Adrenal gland (tissue), 9 donors: ENCODE measurements at regions not wholly inside any gene's neighbourhood (a gene's known extent, or its start where the extent isn't known, plus 50 kb on each side); places are given as distances from the start of the nearest gene placed in this dataset.
"Not testable (repeated sequence)": the region's sequence is repeated elsewhere in the genome, so short reads cannot be mapped to it uniquely, and the experiment has no call there.

Experiments used
- DNase-seq, 7 donors: peaks; one replicate each; pipeline ENCODE4 v3.0.0-alpha.2; 2019 to 2020
- H3K27ac ChIP-seq, 5 donors: fragments of 200-600 bp; sonication (generic) in 4 of 5; 1 replicate in 3 of 5; 2 replicates in 2 of 5; pipeline versions ENCODE4 v1.5.1 to v1.8.0; 2016 to 2020; ENCODE audit warnings: mild to moderate bottlenecking in 1 of 5
- H3K27me3 ChIP-seq: fragments of 200-600 bp; 2 replicates; pipeline ENCODE4 v1.8.0; 2021
- H3K36me3 ChIP-seq, 2 donors: fragments of 200-600 bp; replicated peaks in 1 of 2; 1 replicate in 1 of 2; 2 replicates in 1 of 2; pipeline versions ENCODE4 v1.5.1 to v1.8.0; 2018 to 2022
- H3K4me1 ChIP-seq, 2 donors: fragments of 200-600 bp; replicated peaks in 1 of 2; 1 replicate in 1 of 2; 2 replicates in 1 of 2; pipeline versions ENCODE4 v1.5.1 to v1.8.0; 2018 to 2021
- H3K4me3 ChIP-seq, 4 donors: fragments of 200-600 bp; sonication (generic) in 3 of 4; one replicate each; pipeline ENCODE4 v1.5.1; 2016 to 2018
- H3K9me3 ChIP-seq, 3 donors: fragments of 200-600 bp; sonication (generic) in 1 of 3; replicated peaks in 1 of 3; 1 replicate in 2 of 3; 2 replicates in 1 of 3; pipeline versions ENCODE4 v1.5.1 to v1.8.0; 2016 to 2021
- POLR2A ChIP-seq, 2 donors: fragments of 450-650 bp; IDR thresholded peaks; one replicate each; pipeline ENCODE4 v1.6.1; 2017; ENCODE audit warnings: antibody characterized with exemption in 2 of 2, mild to moderate bottlenecking in 2 of 2, moderate library complexity in 1 of 2
- WGBS, 4 donors: extraction: QIAGEN DNeasy Blood & Tissue Kit in 2 of 4; methylation state at CpG; one replicate each; pipeline versions ENCODE4 v1.1.5 to v1.1.7; 2013 to 2017; 5-methylcytosine and 5-hydroxymethylcytosine counted together
- intact Hi-C, 2 donors: fragments of 100-400 bp; cut with DNase I; formaldehyde crosslinking; loops; one replicate each; pipeline versions ENCODE4 v1.14.1 to v1.15.0; 2022 to 2023
- TF ChIP-seq, protein P1 (sequence below), 6 experiments: fragments of 450-650 bp in 4 of 6; fragments of 200-600 bp in 2 of 6; sonication (generic) in 1 of 6; IDR thresholded peaks; 1 replicate in 5 of 6; 2 replicates in 1 of 6; pipeline versions ENCODE4 v1.5.1 to v1.8.0; 2016 to 2021; ENCODE audit warnings: antibody characterized with exemption in 6 of 6, mild to moderate bottlenecking in 2 of 6, moderate library complexity in 1 of 6
- donor health status: healthy with polysubstance abuse.
- donor health status: Bipolar disorder and iron deficiency.
- donor health status: DM: yes; HTN: yes; CAD: no.
- donor health status: DM: no; HTN: no; CAD: no.
- donor health status: DM: no; HTN: no; CAD: no.

DNA sequence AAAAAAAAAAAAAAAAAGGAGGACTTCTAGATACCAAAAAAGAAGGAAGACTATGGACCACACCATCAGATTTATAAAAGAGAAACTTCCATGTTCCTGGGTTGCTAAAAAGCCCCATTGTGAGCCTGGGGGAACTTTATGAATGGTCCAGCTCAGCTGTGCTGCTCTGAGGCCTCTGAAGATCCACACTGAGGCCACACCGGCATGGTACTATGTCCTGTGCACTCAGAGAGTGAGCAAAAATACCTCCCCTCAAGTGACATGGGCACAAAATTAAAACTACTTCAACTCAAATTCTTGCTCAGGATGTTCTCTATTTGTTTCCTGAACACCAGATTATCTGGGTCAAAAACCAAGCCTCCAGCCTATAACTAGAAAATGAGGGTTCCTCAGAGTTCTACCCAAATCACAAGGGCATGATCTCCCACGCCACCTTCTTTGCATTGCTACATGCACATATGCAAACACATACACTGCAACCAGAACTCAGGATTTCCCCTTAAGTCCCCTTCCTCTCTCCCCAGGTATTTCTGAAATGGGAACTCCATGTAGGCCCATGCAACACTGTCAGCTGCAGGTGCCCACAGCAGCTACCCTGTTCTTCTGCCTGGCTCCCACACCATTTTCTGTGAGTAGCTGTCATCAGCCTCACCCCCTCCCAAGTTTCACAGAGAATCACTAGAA lies 94.4 kb downstream of the SH3GLB1 start:
- Histone ChIP-seq H3K4me3 (no peak overlapping the region), H3K27me3 (no peaks in the 10 kb centered on the region), H3K9me3 (no peaks in the 10 kb centered on the region), H3K4me1 (peaks cover 0 to 2% of the 10 kb centered on the region in 2 donors), H3K36me3 (no peaks in the 10 kb centered on the region), H3K27ac (no peak overlapping the region)
- TF ChIP-seq POLR2A (IDR thresholded peaks at IDR 0.05), result no peak
- TF ChIP-seq, protein P1, sequence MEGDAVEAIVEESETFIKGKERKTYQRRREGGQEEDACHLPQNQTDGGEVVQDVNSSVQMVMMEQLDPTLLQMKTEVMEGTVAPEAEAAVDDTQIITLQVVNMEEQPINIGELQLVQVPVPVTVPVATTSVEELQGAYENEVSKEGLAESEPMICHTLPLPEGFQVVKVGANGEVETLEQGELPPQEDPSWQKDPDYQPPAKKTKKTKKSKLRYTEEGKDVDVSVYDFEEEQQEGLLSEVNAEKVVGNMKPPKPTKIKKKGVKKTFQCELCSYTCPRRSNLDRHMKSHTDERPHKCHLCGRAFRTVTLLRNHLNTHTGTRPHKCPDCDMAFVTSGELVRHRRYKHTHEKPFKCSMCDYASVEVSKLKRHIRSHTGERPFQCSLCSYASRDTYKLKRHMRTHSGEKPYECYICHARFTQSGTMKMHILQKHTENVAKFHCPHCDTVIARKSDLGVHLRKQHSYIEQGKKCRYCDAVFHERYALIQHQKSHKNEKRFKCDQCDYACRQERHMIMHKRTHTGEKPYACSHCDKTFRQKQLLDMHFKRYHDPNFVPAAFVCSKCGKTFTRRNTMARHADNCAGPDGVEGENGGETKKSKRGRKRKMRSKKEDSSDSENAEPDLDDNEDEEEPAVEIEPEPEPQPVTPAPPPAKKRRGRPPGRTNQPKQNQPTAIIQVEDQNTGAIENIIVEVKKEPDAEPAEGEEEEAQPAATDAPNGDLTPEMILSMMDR (IDR thresholded peaks at IDR 0.05), result no peak
- WGBS, 4 donors, result 93 to 100% (median 97%) methylated on average over 2 of the region's 2 CpGs
- DNase-seq, result no peak
- intact Hi-C loops, result no loop called here

- DNase-seq, H3K4me3 ChIP-seq, intact Hi-C loops, H3K4me1 ChIP-seq, H3K9me3 ChIP-seq, H3K27ac ChIP-seq, H3K36me3 ChIP-seq, H3K27me3 ChIP-seq: not testable (repeated sequence)
- 91 to 96% (median 93%) methylated on average over 1 of the region's 1 CpG for WGBS, 4 donors
These were observed 99.3 kb downstream of the SH3GLB1 start for GRCh38 chr1:86803641-86804040.

GRCh38 chr1:86805898-86806519 lies 101.6 kb downstream of the SH3GLB1 start:
- H3K36me3 ChIP-seq, H3K27ac ChIP-seq, H3K4me3 ChIP-seq, H3K9me3 ChIP-seq, intact Hi-C loops, H3K4me1 ChIP-seq, H3K27me3 ChIP-seq: not testable (repeated sequence)
- WGBS, 4 donors, result 81 to 88% (median 86%) methylated on average over 7 to 9 of the region's 9 CpGs
- peak in 1 of 7 donors; percentile 25 for DNase-seq

- Histone ChIP-seq H3K36me3 (no peaks in the 10 kb centered on the region), H3K27ac (no peak overlapping the region), H3K4me3 (no peak overlapping the region), H3K27me3 (no peaks in the 10 kb centered on the region), H3K9me3 (no peaks in the 10 kb centered on the region), H3K4me1 (no peaks in the 10 kb centered on the region)
- WGBS, 4 donors, result 82 to 90% (median 85%) methylated on average over 8 of the region's 8 CpGs
- TF ChIP-seq, protein P1 (IDR thresholded peaks at IDR 0.05), result no peak
- TF ChIP-seq POLR2A (IDR thresholded peaks at IDR 0.05), result no peak
- intact Hi-C loops, result no loop called here
- DNase-seq, result no peak
These were observed 102.6 kb downstream of the SELENOF start for GRCh38 chr1:86811142-86811924.

DNA sequence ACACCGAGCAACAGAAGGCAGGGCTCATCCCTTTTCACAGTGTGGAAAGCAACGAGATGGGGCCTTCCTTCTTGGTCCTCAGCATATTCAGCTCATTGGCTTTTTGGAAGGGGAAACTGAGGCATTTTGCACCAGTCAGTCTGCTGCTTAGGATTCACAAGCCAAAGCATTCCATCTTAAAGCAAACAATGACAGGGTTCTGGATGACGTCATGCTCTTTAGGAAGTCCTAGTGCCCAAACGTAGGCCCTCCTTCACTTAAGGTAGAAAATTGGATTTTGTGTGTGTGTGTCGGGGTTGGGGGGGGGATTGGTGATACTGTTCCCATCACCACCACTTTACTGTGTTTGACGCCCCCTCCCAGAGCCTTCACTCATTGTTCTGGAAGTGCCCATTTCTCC lies 101.6 kb downstream of the SELENOF start:
- WGBS, 4 donors, result 88 to 92% (median 91%) methylated on average over 6 of the region's 6 CpGs
- Histone ChIP-seq H3K4me3 (no peak overlapping the region), H3K27me3 (no peaks in the 10 kb centered on the region), H3K36me3 (no peaks in the 10 kb centered on the region), H3K4me1 (no peaks in the 10 kb centered on the region), H3K9me3 (no peaks in the 10 kb centered on the region), H3K27ac (no peak overlapping the region)
- intact Hi-C loops, result no loop called here
- DNase-seq, result no peak
- TF ChIP-seq, protein P1 (IDR thresholded peaks at IDR 0.05), result no peak
- no peak for TF ChIP-seq POLR2A (IDR thresholded peaks at IDR 0.05)
